Spleen (tissue), 7 donors: ENCODE measurements at regions not wholly inside any gene's neighbourhood (a gene's known extent, or its start where the extent isn't known, plus 50 kb on each side); places are given as distances from the start of the nearest gene placed in this dataset.

Experiments used
- CTCF ChIP-seq, 11 experiments: fragments of 200-600 bp in 7 of 11; fragments of 450-650 bp in 4 of 11; sonication (generic) in 4 of 11; IDR thresholded peaks in 8 of 11; conservative IDR thresholded peaks in 3 of 11; 1 replicate in 7 of 11; 2 replicates in 4 of 11; pipeline versions ENCODE4 v1.4.0 to v1.8.0; 2016 to 2021; ENCODE audit warnings: antibody characterized with exemption in 11 of 11, inconsistent platforms in 4 of 11, mild to moderate bottlenecking in 1 of 11
- POLR2A ChIP-seq, 3 donors: fragments of 450-650 bp; IDR thresholded peaks; one replicate each; pipeline ENCODE4 v1.5.1; 2017; ENCODE audit warnings: antibody characterized with exemption in 3 of 3, mild to moderate bottlenecking in 1 of 3
- POLR2AphosphoS5 ChIP-seq, 3 donors: sonication (generic); formaldehyde crosslinking; IDR thresholded peaks; one replicate each; pipeline ENCODE4 v1.5.1; 2017; ENCODE audit warnings: antibody characterized with exemption in 3 of 3
- donor health status: DM: no; HTN: no; CAD: no; lungs with moderate emphysema.
- donor health status: DM: no; HTN: no; CAD: no.
- donor health status: DM: no; HTN: no; CAD: no.

DNA sequence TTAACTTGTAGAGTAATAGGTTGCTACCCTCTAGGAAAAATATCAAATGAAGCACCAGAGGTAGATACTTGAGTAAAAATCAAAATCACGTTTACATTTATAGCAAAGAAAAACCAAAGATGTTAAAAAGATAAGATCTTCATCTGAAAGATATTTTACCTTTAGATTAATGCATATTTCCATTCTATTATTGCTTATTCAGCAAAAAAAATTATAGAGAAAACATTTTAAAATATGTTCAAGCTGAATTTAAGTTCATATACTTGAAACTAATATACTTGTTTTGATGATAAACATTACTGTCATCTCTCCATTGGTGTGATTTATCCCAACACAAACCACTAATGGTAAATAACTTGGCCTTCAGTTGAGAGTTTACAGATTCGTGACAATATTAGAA is 422.3 kb downstream of the CAAP1 start:
- TF ChIP-seq CTCF (IDR thresholded peaks at IDR 0.05 in 8 of 11, conservative IDR thresholded peaks at IDR 0.05 in 3 of 11) (no peak), POLR2A (IDR thresholded peaks at IDR 0.05) (no peak), POLR2AphosphoS5 (IDR thresholded peaks at IDR 0.05) (no peak)
